Spleen (tissue), 11 donors: ENCODE measurements at regions not wholly inside any gene's neighbourhood (a gene's known extent, or its start where the extent isn't known, plus 50 kb on each side); places are given as distances from the start of the nearest gene placed in this dataset.

Experiments
- DNase-seq: peaks from one replicate; pipeline ENCODE4 v3.0.0-alpha.2; 2020
- H3K27ac ChIP-seq, 8 donors: fragments of 200-600 bp; sonication (generic) in 7 of 8; 1 replicate in 4 of 8; 2 replicates in 4 of 8; pipeline versions ENCODE4 v1.5.0 to v1.8.0; 2016 to 2021; ENCODE audit warnings: inconsistent platforms in 4 of 8, mild to moderate bottlenecking in 4 of 8, moderate library complexity in 1 of 8
- H3K27me3 ChIP-seq, 7 donors: fragments of 200-600 bp; sonication (generic) in 6 of 7; replicated peaks in 1 of 7; 1 replicate in 4 of 7; 2 replicates in 3 of 7; pipeline versions ENCODE4 v1.5.0 to v1.8.0; 2016 to 2021; ENCODE audit warnings: inconsistent platforms in 3 of 7, mild to moderate bottlenecking in 1 of 7
- H3K36me3 ChIP-seq, 6 donors: fragments of 200-600 bp; sonication (generic) in 5 of 6; 1 replicate in 4 of 6; 2 replicates in 2 of 6; pipeline versions ENCODE4 v1.5.0 to v1.8.0; 2016 to 2021; ENCODE audit warnings: inconsistent platforms in 2 of 6
- H3K4me1 ChIP-seq, 6 donors: fragments of 200-600 bp; sonication (generic) in 5 of 6; 1 replicate in 3 of 6; 2 replicates in 3 of 6; pipeline versions ENCODE4 v1.5.0 to v1.8.0; 2016 to 2021; ENCODE audit warnings: inconsistent platforms in 3 of 6
- H3K4me3 ChIP-seq, 8 donors: fragments of 200-600 bp; sonication (generic) in 7 of 8; 1 replicate in 4 of 8; 2 replicates in 4 of 8; pipeline versions ENCODE4 v1.5.0 to v1.8.0; 2016 to 2021; ENCODE audit warnings: inconsistent platforms in 4 of 8, mild to moderate bottlenecking in 4 of 8, moderate library complexity in 2 of 8
- H3K9me3 ChIP-seq, 8 donors: fragments of 200-600 bp; sonication (generic) in 7 of 8; 1 replicate in 4 of 8; 2 replicates in 4 of 8; pipeline versions ENCODE4 v1.5.0 to v1.8.0; 2016 to 2021; ENCODE audit warnings: inconsistent platforms in 4 of 8
- CTCF ChIP-seq, 11 experiments: fragments of 200-600 bp in 7 of 11; fragments of 450-650 bp in 4 of 11; sonication (generic) in 4 of 11; IDR thresholded peaks in 8 of 11; conservative IDR thresholded peaks in 3 of 11; 1 replicate in 7 of 11; 2 replicates in 4 of 11; pipeline versions ENCODE4 v1.4.0 to v1.8.0; 2016 to 2021; ENCODE audit warnings: antibody characterized with exemption in 11 of 11, inconsistent platforms in 4 of 11, mild to moderate bottlenecking in 1 of 11
- POLR2A ChIP-seq, 3 donors: fragments of 450-650 bp; IDR thresholded peaks; one replicate each; pipeline ENCODE4 v1.5.1; 2017; ENCODE audit warnings: antibody characterized with exemption in 3 of 3, mild to moderate bottlenecking in 1 of 3
- POLR2AphosphoS5 ChIP-seq, 3 donors: sonication (generic); formaldehyde crosslinking; IDR thresholded peaks; one replicate each; pipeline ENCODE4 v1.5.1; 2017; ENCODE audit warnings: antibody characterized with exemption in 3 of 3
- WGBS, 5 donors: extraction: QIAGEN DNeasy Blood & Tissue Kit in 3 of 5; methylation state at CpG; one replicate each; pipeline versions ENCODE4 v1.1.5 to v1.1.7; 2013 to 2018; 5-methylcytosine and 5-hydroxymethylcytosine counted together
- intact Hi-C: fragments of 100-400 bp; cut with DNase I; formaldehyde crosslinking; loops from one replicate; pipeline ENCODE4 v1.15.0; 2023; ENCODE audit warnings: low total_unique reads
- donor health status: healthy with polysubstance abuse.
- donor health status: DM: no; HTN: no; CAD: no; lungs with moderate emphysema.
- donor health status: DM: no; HTN: no; CAD: no.
- donor health status: Bipolar disorder and iron deficiency.
- donor health status: healthy.
- donor health status: DM: no; HTN: no; CAD: no.
- donor health status: DM: yes; HTN: yes; CAD: no.

GRCh38 chr16:8107296-8107695, 483.0 kb downstream of the TMEM114 start:
- 28 to 63% (median 44%) methylated on average over 10 of the region's 10 CpGs for WGBS, 5 donors
- H3K36me3 ChIP-seq = no peaks in the 10 kb centered on the region
- no peaks in the 10 kb centered on the region for H3K27me3 ChIP-seq
- no peak overlapping the region for H3K4me3 ChIP-seq
- no peak for TF ChIP-seq POLR2A (IDR thresholded peaks at IDR 0.05)
- TF ChIP-seq CTCF (IDR thresholded peaks at IDR 0.05 in 8 of 11, conservative IDR thresholded peaks at IDR 0.05 in 3 of 11) = no peak
- TF ChIP-seq POLR2AphosphoS5 (IDR thresholded peaks at IDR 0.05) = no peak
- intact Hi-C loops = no loop called here
- H3K9me3 ChIP-seq = peaks cover 0 to 12% (median 8%) of the 10 kb centered on the region in 8 donors
- no peak for DNase-seq
- no peak overlapping the region for H3K27ac ChIP-seq
- H3K4me1 ChIP-seq = no peaks in the 10 kb centered on the region

GRCh38 chr16:8103649-8104289, 486.5 kb downstream of the TMEM114 start:
- Histone ChIP-seq H3K36me3 (no peaks in the 10 kb centered on the region), H3K4me3 (no peak overlapping the region), H3K9me3 (peaks cover 0 to 22% (median 2%) of the 10 kb centered on the region in 8 donors), H3K27me3 (no peaks in the 10 kb centered on the region), H3K4me1 (no peaks in the 10 kb centered on the region), H3K27ac (no peak overlapping the region)
- 47 to 80% (median 70%) methylated on average over 8 of the region's 8 CpGs for WGBS, 5 donors
- no peak for DNase-seq
- no peak for TF ChIP-seq POLR2A (IDR thresholded peaks at IDR 0.05)
- no peak for TF ChIP-seq CTCF (IDR thresholded peaks at IDR 0.05 in 8 of 11, conservative IDR thresholded peaks at IDR 0.05 in 3 of 11)
- TF ChIP-seq POLR2AphosphoS5 (IDR thresholded peaks at IDR 0.05) = no peak
- intact Hi-C loops = no loop called here

- TF ChIP-seq CTCF (IDR thresholded peaks at IDR 0.05 in 8 of 11, conservative IDR thresholded peaks at IDR 0.05 in 3 of 11) (no peak), POLR2A (IDR thresholded peaks at IDR 0.05) (no peak), POLR2AphosphoS5 (IDR thresholded peaks at IDR 0.05) (no peak)
- Histone ChIP-seq H3K4me1 (no peaks in the 10 kb centered on the region), H3K36me3 (no peaks in the 10 kb centered on the region), H3K4me3 (no peak overlapping the region), H3K27me3 (no peaks in the 10 kb centered on the region), H3K27ac (no peak overlapping the region), H3K9me3 (peaks cover 0 to 42% (median 0%) of the 10 kb centered on the region in 8 donors)
- DNase-seq = no peak
- intact Hi-C loops = no loop called here
- 48 to 61% (median 50%) methylated on average over 4 of the region's 4 CpGs for WGBS, 5 donors
Observed at GRCh38 chr16:8099586-8099985, 490.7 kb downstream of the TMEM114 start.

DNA sequence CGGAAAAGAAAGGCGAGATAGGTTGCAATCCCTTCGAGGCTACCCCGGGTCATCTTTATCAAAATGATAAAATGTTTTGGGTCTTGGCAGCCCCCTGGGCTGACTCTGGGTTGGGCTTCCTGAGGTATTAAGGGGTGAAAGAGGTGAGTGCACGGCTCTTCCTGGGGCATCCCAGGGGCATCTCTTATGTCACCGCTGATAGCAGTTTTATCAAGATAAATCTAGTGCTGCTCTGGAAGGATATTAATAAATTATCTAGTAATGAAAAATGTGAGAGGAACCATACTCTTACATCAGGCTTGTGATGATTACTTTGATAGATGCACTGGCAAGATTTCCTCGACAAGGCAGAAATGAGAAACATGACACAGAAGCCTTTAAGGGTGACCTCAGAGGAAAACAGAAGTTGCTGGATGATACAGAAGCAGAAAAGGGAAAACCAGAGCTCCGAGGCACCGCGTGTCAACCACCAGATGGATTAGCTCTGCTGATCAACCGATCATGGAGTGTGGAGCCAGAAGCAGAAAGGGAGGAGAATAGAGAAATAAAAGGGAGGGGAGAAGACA, 491.3 kb downstream of the TMEM114 start:
- Histone ChIP-seq H3K9me3 (peaks cover 0 to 43% (median 0%) of the 10 kb centered on the region in 8 donors), H3K27me3 (no peaks in the 10 kb centered on the region), H3K36me3 (no peaks in the 10 kb centered on the region), H3K27ac (no peak overlapping the region), H3K4me1 (no peaks in the 10 kb centered on the region), H3K4me3 (no peak overlapping the region)
- no peak for TF ChIP-seq POLR2A (IDR thresholded peaks at IDR 0.05)
- TF ChIP-seq CTCF (IDR thresholded peaks at IDR 0.05 in 8 of 11, conservative IDR thresholded peaks at IDR 0.05 in 3 of 11) = no peak
- TF ChIP-seq POLR2AphosphoS5 (IDR thresholded peaks at IDR 0.05) = no peak
- DNase-seq = no peak
- 53 to 70% (median 63%) methylated on average over 11 of the region's 11 CpGs for WGBS, 5 donors
- intact Hi-C loops = no loop called here
